ENCODE measurements at regions not wholly inside any gene's neighbourhood (a gene's known extent, or its start where the extent isn't known, plus 50 kb on each side); places are given as distances from the start of the nearest gene placed in this dataset.

- no peak for TF ChIP-seq Cebpa-rat (IDR thresholded peaks at IDR 0.05)
Observed at GRCh38 chr5:114935490-114935889, 234.2 kb downstream of the TRIM36 start.

GRCh38 chr5:114928644-114929462 is 240.9 kb downstream of the TRIM36 start:
- Histone ChIP-seq H3K4me3 (no peak overlapping the region), H3K4me2 (no peak overlapping the region), H3K9me3 (replicated peaks in 1 of 11) (peaks cover 4 to 18% (median 9%) of the 10 kb centered on the region in 11 experiments; a peak in 19 of 22 replicates), H3K36me3 (no peaks in the 10 kb centered on the region), H3K27ac (no peak overlapping the region), H4K20me1 (no peaks in the 10 kb centered on the region), H3K9ac (no peak overlapping the region), H3K27me3 (no peaks in the 10 kb centered on the region; a peak in 1 of 22 replicates), H3K4me1 (peaks cover 0 to 5% (median 0%) of the 10 kb centered on the region in 10 experiments; a peak in 1 of 20 replicates)
- no peak for TF ChIP-seq Cebpa-rat (IDR thresholded peaks at IDR 0.05)

More at GRCh38 chr5:114935490-114935889, 234.2 kb downstream of the TRIM36 start:
- no peaks in the 10 kb centered on the region for H4K20me1 ChIP-seq
- H3K4me1 ChIP-seq, result no peaks in the 10 kb centered on the region
- H3K9me3 ChIP-seq (replicated peaks in 1 of 11), result peaks cover 30 to 33% (median 32%) of the 10 kb centered on the region in 11 experiments
- H3K36me3 ChIP-seq, result peaks cover 0 to 10% (median 0%) of the 10 kb centered on the region in 11 experiments; a peak in 2 of 22 replicates
- no peak overlapping the region for H3K27ac ChIP-seq
- no peak overlapping the region for H3K4me3 ChIP-seq
- H3K4me2 ChIP-seq, result no peak overlapping the region
- H3K27me3 ChIP-seq, result no peaks in the 10 kb centered on the region
- no peak overlapping the region for H3K9ac ChIP-seq

GRCh38 chr5:114924769-114925168 is 244.9 kb downstream of the TRIM36 start:
- Histone ChIP-seq H3K4me2 (no peak overlapping the region), H3K27me3 (no peaks in the 10 kb centered on the region; a peak in 1 of 22 replicates), H3K4me1 (peaks cover 0 to 3% (median 0%) of the 10 kb centered on the region in 10 experiments; a peak in 1 of 20 replicates), H3K36me3 (no peaks in the 10 kb centered on the region), H3K4me3 (no peak overlapping the region), H3K9me3 (replicated peaks in 1 of 11) (peaks cover 4 to 16% (median 9%) of the 10 kb centered on the region in 11 experiments; a peak in 19 of 22 replicates), H3K27ac (no peak overlapping the region), H4K20me1 (no peaks in the 10 kb centered on the region), H3K9ac (no peak overlapping the region)
- no peak for TF ChIP-seq Cebpa-rat (IDR thresholded peaks at IDR 0.05)

- Histone ChIP-seq H3K4me2 (no peak overlapping the region), H3K4me1 (peaks cover 0 to 5% (median 0%) of the 10 kb centered on the region in 10 experiments; a peak in 2 of 20 replicates), H3K27ac (no peak overlapping the region), H3K27me3 (no peaks in the 10 kb centered on the region), H3K4me3 (no peak overlapping the region), H3K9me3 (replicated peaks in 1 of 11) (peaks cover 0 to 33% (median 13%) of the 10 kb centered on the region in 11 experiments; a peak in 12 of 22 replicates), H3K9ac (no peak overlapping the region), H3K36me3 (no peaks in the 10 kb centered on the region), H4K20me1 (no peaks in the 10 kb centered on the region)
- TF ChIP-seq Cebpa-rat (IDR thresholded peaks at IDR 0.05), result no peak
Observed at GRCh38 chr5:114912189-114912920, 257.4 kb downstream of the TRIM36 start.

- Histone ChIP-seq H3K27ac (no peak overlapping the region), H3K9ac (no peak overlapping the region), H3K9me3 (replicated peaks in 1 of 11) (peaks cover 2 to 39% (median 16%) of the 10 kb centered on the region in 11 experiments), H4K20me1 (no peaks in the 10 kb centered on the region), H3K4me3 (no peak overlapping the region), H3K4me2 (no peak overlapping the region), H3K27me3 (no peaks in the 10 kb centered on the region), H3K36me3 (no peaks in the 10 kb centered on the region), H3K4me1 (peaks cover 0 to 5% (median 0%) of the 10 kb centered on the region in 10 experiments; a peak in 2 of 20 replicates)
- TF ChIP-seq Cebpa-rat (IDR thresholded peaks at IDR 0.05), result no peak
Observed at GRCh38 chr5:114910727-114911126, 259.0 kb downstream of the TRIM36 start.

GRCh38 chr5:114909424-114909823 is 260.3 kb downstream of the TRIM36 start:
- Histone ChIP-seq H3K4me3 (no peak overlapping the region), H3K36me3 (no peaks in the 10 kb centered on the region), H3K27me3 (no peaks in the 10 kb centered on the region), H3K4me2 (no peak overlapping the region), H3K27ac (no peak overlapping the region), H3K4me1 (peaks cover 0 to 5% (median 0%) of the 10 kb centered on the region in 10 experiments; a peak in 2 of 20 replicates), H3K9me3 (replicated peaks in 1 of 11) (peaks cover 12 to 44% (median 26%) of the 10 kb centered on the region in 11 experiments), H3K9ac (no peak overlapping the region), H4K20me1 (no peaks in the 10 kb centered on the region)
- no peak for TF ChIP-seq Cebpa-rat (IDR thresholded peaks at IDR 0.05)

- Histone ChIP-seq H3K4me2 (no peak overlapping the region), H3K27ac (no peak overlapping the region), H3K4me3 (no peak overlapping the region), H3K36me3 (no peaks in the 10 kb centered on the region), H4K20me1 (no peaks in the 10 kb centered on the region), H3K27me3 (no peaks in the 10 kb centered on the region), H3K9ac (no peak overlapping the region), H3K9me3 (replicated peaks in 1 of 11) (peaks cover 12 to 21% (median 14%) of the 10 kb centered on the region in 11 experiments), H3K4me1 (no peaks in the 10 kb centered on the region)
- no peak for TF ChIP-seq Cebpa-rat (IDR thresholded peaks at IDR 0.05)
Observed at GRCh38 chr5:114903767-114904166, 265.9 kb downstream of the TRIM36 start.

- Histone ChIP-seq H3K4me1 (no peaks in the 10 kb centered on the region), H3K4me3 (no peak overlapping the region), H3K27me3 (no peaks in the 10 kb centered on the region), H3K9ac (no peak overlapping the region), H3K36me3 (no peaks in the 10 kb centered on the region), H3K27ac (no peak overlapping the region), H4K20me1 (no peaks in the 10 kb centered on the region), H3K9me3 (replicated peaks in 1 of 11) (no peaks in the 10 kb centered on the region), H3K4me2 (no peak overlapping the region)
- no peak for TF ChIP-seq Cebpa-rat (IDR thresholded peaks at IDR 0.05)
Observed at GRCh38 chr5:114898602-114899001, 271.1 kb downstream of the TRIM36 start.

GRCh38 chr5:114883675-114884074 is 286.0 kb downstream of the TRIM36 start:
- no peaks in the 10 kb centered on the region for H3K36me3 ChIP-seq
- H3K27ac ChIP-seq, result peak overlapping the region in 1 of 11 experiments; percentile 35; a peak in 1 of 22 replicates
- H4K20me1 ChIP-seq, result no peaks in the 10 kb centered on the region
- no peak for TF ChIP-seq Cebpa-rat (IDR thresholded peaks at IDR 0.05)
- H3K27me3 ChIP-seq, result no peaks in the 10 kb centered on the region
- H3K4me1 ChIP-seq, result peaks cover 0 to 8% (median 0%) of the 10 kb centered on the region in 10 experiments; a peak in 3 of 20 replicates
- peak overlapping the region in 2 of 11 experiments; percentile 9 to 13; a peak in 2 of 22 replicates for H3K4me2 ChIP-seq
- H3K9ac ChIP-seq, result no peak overlapping the region
- no peak overlapping the region for H3K4me3 ChIP-seq
- peaks cover 0 to 11% (median 0%) of the 10 kb centered on the region in 11 experiments; a peak in 3 of 22 replicates for H3K9me3 ChIP-seq (replicated peaks in 1 of 11)

Data from BLaER1 treated with 17β-estradiol and CSF1 and Interleukin-3, amounts not matched to agents 10 nM and 100 nM (cell line).